Smooth muscle cell (in vitro differentiated cells): ENCODE measurements at regions not wholly inside any gene's neighbourhood (a gene's known extent, or its start where the extent isn't known, plus 50 kb on each side); places are given as distances from the start of the nearest gene placed in this dataset.
A peak's percentile ranks its signal among the peaks of the same experiment; 100 is the strongest.

Experiments
- DNase-seq: peaks from one replicate; lab custom pipeline; 2025; ENCODE audit not compliant: unreplicated experiment; lab: John Stamatoyannopoulos, UW
- H2AFZ ChIP-seq: fragments of 200-600 bp; sonication (generic); 2 replicates; pipeline ENCODE4 v1.6.0; 2016; ENCODE audit warnings: antibody characterized with exemption, low read depth, mild to moderate bottlenecking
- H3F3A ChIP-seq: fragments of 200-600 bp; sonication (generic); 2 replicates; pipeline ENCODE4 v1.6.0; 2017; ENCODE audit warnings: antibody characterized with exemption, low read depth
- H3K27ac ChIP-seq: fragments of 200-600 bp; sonication (generic); 2 replicates; pipeline ENCODE4 v1.5.1; 2016; ENCODE audit warnings: low read depth, mild to moderate bottlenecking
- H3K27me3 ChIP-seq: fragments of 200-600 bp; sonication (generic); 2 replicates; pipeline ENCODE4 v1.6.1; 2016; ENCODE audit warnings: low read depth, mild to moderate bottlenecking
- H3K36me3 ChIP-seq: fragments of 200-600 bp; sonication (generic); 2 replicates; pipeline ENCODE4 v1.5.1; 2016; ENCODE audit warnings: low read depth
- H3K4me1 ChIP-seq: fragments of 200-600 bp; sonication (generic); 2 replicates; pipeline ENCODE4 v1.5.1; 2016; ENCODE audit warnings: low read depth
- H3K4me2 ChIP-seq: fragments of 200-600 bp; sonication (generic); 2 replicates; pipeline ENCODE4 v1.6.0; 2016; ENCODE audit warnings: mild to moderate bottlenecking
- H3K4me3 ChIP-seq: fragments of 200-600 bp; sonication (generic); 2 replicates; pipeline ENCODE4 v1.5.1; 2016; ENCODE audit warnings: mild to moderate bottlenecking
- H3K79me2 ChIP-seq: fragments of 200-600 bp; sonication (generic); 2 replicates; pipeline ENCODE4 v1.6.0; 2016; ENCODE audit warnings: low read depth, mild to moderate bottlenecking
- H3K9ac ChIP-seq: fragments of 200-600 bp; sonication (generic); 2 replicates; pipeline ENCODE4 v1.6.0; 2016; ENCODE audit warnings: low read depth
- H3K9me3 ChIP-seq: fragments of 200-600 bp; sonication (generic); replicated peaks from 2 replicates; pipeline ENCODE4 v1.5.1; 2016; ENCODE audit warnings: low read depth
- H4K20me1 ChIP-seq: fragments of 200-600 bp; sonication (generic); 2 replicates; pipeline ENCODE4 v1.6.0; 2016; ENCODE audit warnings: low read depth
- WGBS: methylation state at CpG from one replicate; pipeline ENCODE4 v1.1.7; 2016; ENCODE audit warnings: low lambda C conversion rate; 5-methylcytosine and 5-hydroxymethylcytosine counted together
- TF ChIP-seq, protein P1 (sequence below): fragments of 200-600 bp; sonication (generic); IDR thresholded peaks from 2 replicates; pipeline ENCODE4 v1.5.1; 2017; ENCODE audit warnings: borderline replicate concordance, mild to moderate bottlenecking, antibody characterized with exemption; ENCODE audit not compliant: insufficient read depth, poor library complexity, severe bottlenecking

DNA sequence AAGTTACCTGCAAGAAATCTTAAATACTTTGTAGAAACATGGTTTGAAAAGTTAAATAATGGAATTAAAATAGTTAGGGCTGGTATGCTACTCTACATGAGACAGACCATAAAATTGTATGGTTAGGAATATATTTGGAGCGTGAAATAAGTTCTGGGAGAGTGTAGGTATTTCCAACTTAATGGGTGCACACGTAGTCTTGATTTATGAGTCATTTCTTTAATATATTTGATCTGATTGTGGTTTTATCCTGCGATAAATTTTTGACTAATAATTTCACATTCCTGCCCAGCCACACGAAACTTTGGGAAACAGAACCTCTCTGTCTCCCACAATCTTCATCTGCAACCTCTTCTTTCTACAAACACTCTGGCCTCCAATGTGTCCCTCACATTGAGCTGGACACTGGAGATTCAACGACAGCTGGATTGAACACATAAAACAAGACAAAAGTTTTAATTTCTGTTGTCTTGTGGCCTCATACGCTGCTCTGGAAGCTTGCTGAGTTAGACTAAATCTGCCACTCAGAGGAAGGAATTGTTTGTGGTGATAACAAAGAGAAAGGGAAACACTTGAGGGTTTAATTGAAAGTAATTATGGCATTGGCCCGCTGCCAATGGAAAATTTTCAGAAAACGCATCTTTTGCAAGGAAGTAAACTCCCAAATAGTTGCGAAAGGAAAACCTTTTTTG, 201.8 kb upstream of the ZNF608 start:
- no peaks in the 10 kb centered on the region for H3K9me3 ChIP-seq
- H4K20me1 ChIP-seq, result no peaks in the 10 kb centered on the region
- H3F3A ChIP-seq, result no peaks in the 10 kb centered on the region
- no peak overlapping the region for H3K4me3 ChIP-seq
- H3K4me2 ChIP-seq, result no peak overlapping the region
- H3K36me3 ChIP-seq, result no peaks in the 10 kb centered on the region
- H3K27me3 ChIP-seq, result no peaks in the 10 kb centered on the region
- TF ChIP-seq, protein P1, sequence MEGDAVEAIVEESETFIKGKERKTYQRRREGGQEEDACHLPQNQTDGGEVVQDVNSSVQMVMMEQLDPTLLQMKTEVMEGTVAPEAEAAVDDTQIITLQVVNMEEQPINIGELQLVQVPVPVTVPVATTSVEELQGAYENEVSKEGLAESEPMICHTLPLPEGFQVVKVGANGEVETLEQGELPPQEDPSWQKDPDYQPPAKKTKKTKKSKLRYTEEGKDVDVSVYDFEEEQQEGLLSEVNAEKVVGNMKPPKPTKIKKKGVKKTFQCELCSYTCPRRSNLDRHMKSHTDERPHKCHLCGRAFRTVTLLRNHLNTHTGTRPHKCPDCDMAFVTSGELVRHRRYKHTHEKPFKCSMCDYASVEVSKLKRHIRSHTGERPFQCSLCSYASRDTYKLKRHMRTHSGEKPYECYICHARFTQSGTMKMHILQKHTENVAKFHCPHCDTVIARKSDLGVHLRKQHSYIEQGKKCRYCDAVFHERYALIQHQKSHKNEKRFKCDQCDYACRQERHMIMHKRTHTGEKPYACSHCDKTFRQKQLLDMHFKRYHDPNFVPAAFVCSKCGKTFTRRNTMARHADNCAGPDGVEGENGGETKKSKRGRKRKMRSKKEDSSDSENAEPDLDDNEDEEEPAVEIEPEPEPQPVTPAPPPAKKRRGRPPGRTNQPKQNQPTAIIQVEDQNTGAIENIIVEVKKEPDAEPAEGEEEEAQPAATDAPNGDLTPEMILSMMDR, result no peak
- DNase-seq, result no peak
- no peak overlapping the region for H3K27ac ChIP-seq
- H3K79me2 ChIP-seq, result no peaks in the 10 kb centered on the region
- 81% methylated on average over 9 of the region's 9 CpGs for WGBS
- H3K9ac ChIP-seq, result no peak overlapping the region
- peaks cover 9% of the 10 kb centered on the region for H3K4me1 ChIP-seq
- H2AFZ ChIP-seq, result peak overlapping the region; percentile 16

DNA sequence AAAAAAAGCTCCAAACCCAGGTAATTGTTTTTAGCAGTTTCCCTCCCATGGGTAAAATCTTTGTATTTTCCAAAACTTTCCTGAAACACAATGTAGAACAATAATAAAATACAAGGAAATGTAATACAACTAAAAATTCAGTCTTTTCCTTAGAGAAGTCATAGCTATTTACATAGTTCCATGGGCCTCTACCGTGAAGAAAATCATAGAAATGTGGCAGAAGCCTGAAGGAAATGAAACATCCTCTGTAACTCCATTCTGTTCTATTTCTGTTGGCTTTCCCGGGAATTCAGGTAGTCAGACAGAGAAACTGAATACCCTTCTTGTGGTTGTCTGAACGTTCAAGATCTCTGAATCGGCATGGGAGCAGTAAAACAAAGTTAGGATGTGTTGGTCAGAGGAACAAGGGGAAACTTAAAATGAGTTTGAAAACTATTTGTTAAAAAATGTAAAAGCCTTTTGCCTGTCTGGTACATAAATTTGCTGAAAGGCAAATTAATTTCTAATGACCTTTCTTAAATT, 202.4 kb upstream of the ZNF608 start:
- Histone ChIP-seq H3K36me3 (no peaks in the 10 kb centered on the region), H3K9me3 (no peaks in the 10 kb centered on the region), H3K27me3 (no peaks in the 10 kb centered on the region), H3K79me2 (no peaks in the 10 kb centered on the region), H3K4me3 (no peak overlapping the region), H3K9ac (no peak overlapping the region), H3F3A (no peaks in the 10 kb centered on the region), H3K4me1 (peaks cover 9% of the 10 kb centered on the region), H3K27ac (peak overlapping the region; percentile 1), H2AFZ (peak overlapping the region; percentile 16), H4K20me1 (no peaks in the 10 kb centered on the region), H3K4me2 (no peak overlapping the region)
- TF ChIP-seq, protein P1, result no peak
- no peak for DNase-seq
- 57% methylated on average over 4 of the region's 4 CpGs for WGBS

DNA sequence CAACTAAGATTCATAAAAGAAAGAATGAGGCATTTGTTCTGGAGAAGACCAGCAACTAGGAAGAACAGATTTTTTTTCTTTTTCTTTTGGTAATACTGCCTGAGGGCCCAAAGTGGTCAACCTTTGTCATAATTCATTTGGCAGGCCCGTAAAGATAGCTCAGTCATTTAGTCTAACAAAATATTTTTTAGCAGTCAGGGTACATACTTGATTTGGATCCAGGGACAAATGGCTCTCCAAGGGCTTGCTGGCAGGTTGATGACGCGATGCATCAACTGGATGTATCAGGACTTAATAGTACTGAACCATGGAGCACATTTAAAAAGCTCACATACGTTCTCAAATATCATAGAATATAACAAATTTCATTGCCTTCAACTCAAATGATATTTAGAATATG, 203.4 kb upstream of the ZNF608 start:
- Histone ChIP-seq H3K27me3 (no peaks in the 10 kb centered on the region), H3K4me2 (no peak overlapping the region), H3F3A (no peaks in the 10 kb centered on the region), H3K4me3 (no peak overlapping the region), H3K36me3 (no peaks in the 10 kb centered on the region), H3K9me3 (no peaks in the 10 kb centered on the region), H3K4me1 (peaks cover 9% of the 10 kb centered on the region), H3K27ac (no peak overlapping the region), H2AFZ (no peak overlapping the region), H4K20me1 (no peaks in the 10 kb centered on the region), H3K9ac (no peak overlapping the region), H3K79me2 (no peaks in the 10 kb centered on the region)
- WGBS, result 88% methylated on average over 4 of the region's 4 CpGs
- TF ChIP-seq, protein P1, result no peak
- no peak for DNase-seq

DNA sequence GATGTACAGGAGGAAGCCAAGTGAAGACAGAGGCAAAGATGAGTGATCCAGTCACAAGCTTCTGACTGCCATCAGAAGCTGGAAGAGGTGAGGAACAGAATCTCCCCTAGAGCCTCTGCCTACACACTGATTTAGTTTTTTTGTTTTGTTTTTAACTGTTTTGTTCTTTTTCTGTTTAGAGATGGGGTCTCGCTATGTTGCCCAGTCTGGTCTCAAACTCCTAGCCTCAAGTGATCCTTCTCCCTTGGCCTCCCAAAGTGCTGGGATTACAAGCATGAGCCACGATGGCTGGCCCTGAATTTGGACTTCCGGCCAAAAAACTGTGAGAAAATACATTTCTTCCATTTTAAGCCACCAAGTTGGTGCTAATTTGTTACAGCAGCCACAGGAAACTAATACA, 204.7 kb upstream of the ZNF608 start:
- Histone ChIP-seq H3F3A (no peaks in the 10 kb centered on the region), H4K20me1 (no peaks in the 10 kb centered on the region), H2AFZ (no peak overlapping the region), H3K9ac (no peak overlapping the region), H3K4me1 (peaks cover 9% of the 10 kb centered on the region), H3K9me3 (no peaks in the 10 kb centered on the region), H3K4me2 (no peak overlapping the region), H3K79me2 (no peaks in the 10 kb centered on the region), H3K27me3 (no peaks in the 10 kb centered on the region), H3K36me3 (no peaks in the 10 kb centered on the region), H3K4me3 (no peak overlapping the region), H3K27ac (no peak overlapping the region)
- TF ChIP-seq, protein P1, result no peak
- 97% methylated on average over 3 of the region's 3 CpGs for WGBS
- DNase-seq, result no peak
